ACC112 (cell line): ENCODE measurements at regions not wholly inside any gene's neighbourhood (a gene's known extent, or its start where the extent isn't known, plus 50 kb on each side); places are given as distances from the start of the nearest gene placed in this dataset.

ENCODE experiments used
- H2AFZ ChIP-seq: fragments of 200-600 bp; sonication (generic); one replicate; pipeline ENCODE4 v1.6.0; 2017; ENCODE audit warnings: antibody characterized with exemption, low read length; ENCODE audit not compliant: unreplicated experiment
- H3K27ac ChIP-seq: fragments of 200-600 bp; sonication (generic); 2 replicates; pipeline ENCODE4 v1.5.1; 2014; ENCODE audit warnings: low read depth, mild to moderate bottlenecking, antibody characterized with exemption, low read length, moderate library complexity
- H3K27me3 ChIP-seq: fragments of 200-600 bp; sonication (generic); 2 replicates; pipeline ENCODE4 v1.6.1; 2014; ENCODE audit warnings: mild to moderate bottlenecking, antibody characterized with exemption, low read length, moderate library complexity, mixed read lengths; ENCODE audit not compliant: insufficient read depth
- H3K36me3 ChIP-seq: fragments of 200-600 bp; sonication (generic); 2 replicates; pipeline ENCODE4 v1.6.1; 2016; ENCODE audit warnings: mild to moderate bottlenecking, antibody characterized with exemption, low read length, moderate library complexity, mixed read lengths; ENCODE audit not compliant: insufficient read depth
- H3K4me1 ChIP-seq: fragments of 200-600 bp; sonication (generic); one replicate; pipeline ENCODE4 v1.6.1; 2016; ENCODE audit warnings: low read length, mixed read lengths; ENCODE audit not compliant: insufficient read depth, unreplicated experiment, control insufficient read depth
- H3K4me3 ChIP-seq: fragments of 200-600 bp; sonication (generic); 2 replicates; pipeline ENCODE4 v1.5.1; 2014; ENCODE audit warnings: mild to moderate bottlenecking, low read depth, low read length
- H3K79me2 ChIP-seq: fragments of 200-600 bp; sonication (generic); one replicate; pipeline ENCODE4 v1.6.0; 2016; ENCODE audit warnings: low read length; ENCODE audit not compliant: control insufficient read depth, unreplicated experiment, insufficient read depth

- Histone ChIP-seq H2AFZ (no peak overlapping the region), H3K4me1 (no peaks in the 10 kb centered on the region), H3K4me3 (no peak overlapping the region), H3K27me3 (no peaks in the 10 kb centered on the region), H3K79me2 (no peaks in the 10 kb centered on the region), H3K27ac (no peak overlapping the region), H3K36me3 (no peaks in the 10 kb centered on the region)
Observed at GRCh38 chr3:28907616-28908015, 373.3 kb upstream of the RBMS3 start.

- H3K4me3 ChIP-seq, result peak overlapping the region; percentile 41
- no peaks in the 10 kb centered on the region for H3K79me2 ChIP-seq
- H3K4me1 ChIP-seq, result peaks cover 10% of the 10 kb centered on the region
- H3K36me3 ChIP-seq, result no peaks in the 10 kb centered on the region
- H2AFZ ChIP-seq, result peak overlapping the region; percentile 19
- no peak overlapping the region for H3K27ac ChIP-seq
- no peaks in the 10 kb centered on the region for H3K27me3 ChIP-seq
Observed at GRCh38 chr3:28912120-28912885, 368.6 kb upstream of the RBMS3 start.

DNA sequence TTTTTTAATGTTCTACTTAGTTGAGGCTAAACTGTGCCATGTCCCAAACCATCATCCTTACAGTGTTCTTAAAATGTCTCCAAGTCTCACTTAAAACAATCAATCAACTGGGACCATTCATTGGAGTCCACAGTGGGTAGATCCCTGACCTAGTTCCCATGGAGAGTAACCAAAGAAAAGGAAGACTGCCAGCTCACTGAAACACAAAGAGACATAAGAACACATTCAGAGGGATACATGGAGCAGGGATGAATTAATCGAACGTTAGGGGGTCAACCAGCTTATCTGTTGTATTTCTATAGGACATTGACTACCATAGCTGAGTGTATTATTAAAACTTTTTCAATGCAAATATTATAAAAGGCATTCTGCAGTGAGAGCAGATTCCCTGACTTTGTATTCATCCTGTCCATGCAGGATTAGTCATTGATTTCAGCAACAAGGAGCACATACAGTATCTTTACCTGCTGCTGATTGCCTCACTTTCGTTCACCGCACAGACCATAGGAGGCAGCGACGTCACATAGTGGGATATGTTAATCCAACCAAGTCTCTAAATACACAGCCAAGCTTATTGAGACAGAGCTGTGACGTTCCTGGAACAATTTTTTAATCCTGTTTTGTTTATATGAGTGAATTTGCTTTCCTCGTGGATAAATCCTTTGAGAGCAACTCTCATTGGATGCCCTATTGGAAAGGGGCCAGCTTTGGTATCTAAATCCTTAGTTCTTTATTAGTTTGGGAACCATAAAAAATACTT lies 364.9 kb upstream of the RBMS3 start:
- Histone ChIP-seq H3K4me1 (peaks cover 10% of the 10 kb centered on the region), H3K27me3 (no peaks in the 10 kb centered on the region), H2AFZ (peak overlapping the region; percentile 83), H3K27ac (peak overlapping the region; percentile 18; the same call in 1 of the 2 replicates), H3K79me2 (no peaks in the 10 kb centered on the region), H3K4me3 (peak overlapping the region; percentile 66), H3K36me3 (no peaks in the 10 kb centered on the region)

DNA sequence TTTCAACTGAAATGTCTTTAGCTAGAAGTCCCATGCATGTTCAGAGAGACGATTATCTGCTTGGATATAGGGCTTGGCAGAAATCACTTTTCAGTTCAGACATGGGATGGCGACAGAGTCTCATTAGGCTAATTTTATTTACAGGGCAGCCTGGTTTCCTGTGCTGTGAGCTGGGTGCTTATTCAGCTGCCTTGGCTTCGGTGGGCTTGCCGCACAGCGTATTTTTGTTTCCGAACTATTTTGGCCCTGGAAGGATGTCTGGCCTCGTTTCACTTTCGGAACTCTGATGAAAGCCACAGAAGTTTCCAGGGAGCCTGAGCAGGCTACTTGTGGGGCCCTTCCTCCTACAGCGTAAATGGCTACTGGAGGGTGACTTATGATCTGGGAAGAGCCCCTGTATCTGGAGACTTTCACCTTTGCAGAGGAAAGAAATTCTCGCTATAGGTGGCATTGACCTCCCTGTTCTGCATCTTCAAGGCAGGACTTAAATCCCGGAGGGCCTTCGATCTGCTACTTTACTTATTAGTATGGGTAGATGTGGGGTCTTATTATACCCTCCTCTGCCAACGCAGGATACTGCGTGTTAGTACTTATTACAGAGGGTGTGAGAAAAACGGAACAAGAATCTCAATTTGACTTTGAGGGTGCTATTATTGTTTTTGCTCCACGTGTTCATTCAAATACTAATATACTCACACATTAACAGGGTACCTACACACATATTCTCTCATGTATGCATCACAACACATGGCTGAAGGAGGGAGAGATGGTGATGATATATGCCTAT lies 364.0 kb upstream of the RBMS3 start:
- H3K27me3 ChIP-seq, result no peaks in the 10 kb centered on the region
- H3K36me3 ChIP-seq, result no peaks in the 10 kb centered on the region
- H2AFZ ChIP-seq, result peak overlapping the region; percentile 83
- H3K79me2 ChIP-seq, result no peaks in the 10 kb centered on the region
- H3K27ac ChIP-seq, result peak overlapping the region; percentile 18; the same call in 1 of the 2 replicates
- peak overlapping the region; percentile 66 for H3K4me3 ChIP-seq
- H3K4me1 ChIP-seq, result peaks cover 10% of the 10 kb centered on the region

- Histone ChIP-seq H3K4me1 (peaks cover 10% of the 10 kb centered on the region), H2AFZ (no peak overlapping the region), H3K79me2 (no peaks in the 10 kb centered on the region), H3K27me3 (no peaks in the 10 kb centered on the region), H3K4me3 (no peak overlapping the region), H3K36me3 (no peaks in the 10 kb centered on the region), H3K27ac (no peak overlapping the region)
Observed at GRCh38 chr3:28917895-28918475, 362.9 kb upstream of the RBMS3 start.

- Histone ChIP-seq H3K4me1 (peaks cover 7% of the 10 kb centered on the region), H2AFZ (no peak overlapping the region), H3K79me2 (no peaks in the 10 kb centered on the region)
Observed at GRCh38 chr3:28922376-28922775, 358.5 kb upstream of the RBMS3 start.

GRCh38 chr3:28923994-28924393 lies 356.9 kb upstream of the RBMS3 start:
- peaks cover 7% of the 10 kb centered on the region for H3K4me1 ChIP-seq
- no peak overlapping the region for H3K4me3 ChIP-seq
- H3K36me3 ChIP-seq, result no peaks in the 10 kb centered on the region
- no peaks in the 10 kb centered on the region for H3K27me3 ChIP-seq
- H2AFZ ChIP-seq, result no peak overlapping the region
- no peak overlapping the region for H3K27ac ChIP-seq
- H3K79me2 ChIP-seq, result no peaks in the 10 kb centered on the region

More at GRCh38 chr3:28922376-28922775, 358.5 kb upstream of the RBMS3 start:
- Histone ChIP-seq H3K27ac (no peak overlapping the region), H3K27me3 (no peaks in the 10 kb centered on the region), H3K4me3 (no peak overlapping the region), H3K36me3 (no peaks in the 10 kb centered on the region)

GRCh38 chr3:28924744-28925360 lies 356.0 kb upstream of the RBMS3 start:
- H3K36me3 ChIP-seq, result no peaks in the 10 kb centered on the region
- peak overlapping the region; percentile 33 for H3K27ac ChIP-seq
- H3K79me2 ChIP-seq, result no peaks in the 10 kb centered on the region
- H3K4me3 ChIP-seq, result peak overlapping the region; percentile 11; the same call in 1 of the 2 replicates
- H3K27me3 ChIP-seq, result no peaks in the 10 kb centered on the region
- peak overlapping the region; percentile 0 for H2AFZ ChIP-seq
- H3K4me1 ChIP-seq, result peaks cover 7% of the 10 kb centered on the region

DNA sequence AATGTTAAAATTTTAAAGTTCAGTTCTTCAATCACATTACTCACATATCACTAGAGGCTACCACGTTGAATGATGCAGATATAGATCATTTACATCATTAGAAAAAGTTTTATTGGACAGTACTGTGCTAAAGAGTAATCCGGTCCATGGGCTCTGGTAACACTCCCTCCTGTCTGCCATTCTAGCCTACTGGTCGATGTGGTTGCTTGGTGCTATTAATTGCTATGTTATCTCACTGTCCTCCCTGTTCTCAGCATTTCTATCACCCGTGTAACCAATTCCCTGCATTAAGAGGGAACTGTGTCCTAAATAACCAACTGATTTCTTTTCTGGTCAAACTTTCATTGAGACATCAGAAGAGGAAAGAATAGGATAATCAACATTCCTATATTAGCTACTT lies 347.5 kb upstream of the RBMS3 start:
- Histone ChIP-seq H3K27ac (no peak overlapping the region), H3K36me3 (no peaks in the 10 kb centered on the region), H3K4me3 (no peak overlapping the region), H3K79me2 (no peaks in the 10 kb centered on the region), H3K4me1 (no peaks in the 10 kb centered on the region), H3K27me3 (no peaks in the 10 kb centered on the region), H2AFZ (no peak overlapping the region)
